Panc1 (cell line): ENCODE measurements at regions not wholly inside any gene's neighbourhood (a gene's known extent, or its start where the extent isn't known, plus 50 kb on each side); places are given as distances from the start of the nearest gene placed in this dataset.

Experiments
- ATAC-seq: fragments of 200-7000 bp; cut with Tn5 transposase; 2 replicates; pipeline ENCODE4 v1.9.1; 2020; ENCODE audit warnings: mild to moderate bottlenecking, moderate library complexity
- BruUV-seq: library from RNA; stranded (reverse); fragments of 400-500 nt; replicated peaks from 2 replicates; lab custom pipeline; 2021; lab: Mats Ljungman, UMichigan
- CTCF ChIA-PET: fragments of 300-600 bp; sonication (Branson Sonifier 250); formaldehyde crosslinking; loops from one replicate; lab custom pipeline; 2022; ENCODE audit warnings: antibody characterized with exemption; lab: Charles Lee
- POLR2A ChIA-PET: fragments of 300-600 bp; sonication (Branson Sonifier 250); formaldehyde crosslinking; loops from one replicate; lab custom pipeline; 2022; ENCODE audit warnings: antibody characterized with exemption; lab: Charles Lee
- DNase-seq: peaks from one replicate; pipeline ENCODE4 v3.0.0-alpha.2; 2010; ENCODE audit warnings: low read depth, low spot score
- H3K27ac ChIP-seq: 2 replicates; pipeline ENCODE4 v1.5.1; 2011; ENCODE audit warnings: mild to moderate bottlenecking, low read length, inconsistent platforms
- H3K27me3 ChIP-seq: fragments of 200-500 bp; sonication (Bioruptor generic); 2 replicates; pipeline ENCODE4 v1.6.0; 2014; ENCODE audit warnings: low read length, inconsistent platforms; ENCODE audit not compliant: control insufficient read depth, insufficient read depth
- H3K36me3 ChIP-seq: fragments of 200-500 bp; sonication (Bioruptor generic); 2 replicates; pipeline ENCODE4 v1.5.1; 2014; ENCODE audit warnings: inconsistent platforms, mild to moderate bottlenecking, low read length, moderate library complexity; ENCODE audit not compliant: control insufficient read depth, insufficient read depth
- H3K4me1 ChIP-seq: 2 replicates; pipeline ENCODE4 v1.5.1; 2011; ENCODE audit warnings: inconsistent platforms, mild to moderate bottlenecking, low read length, moderate library complexity; ENCODE audit not compliant: control insufficient read depth, insufficient read depth
- H3K4me3 ChIP-seq, 2 experiments: 2 replicates each; pipeline ENCODE4 v1.5.1; 2011 to 2012; ENCODE audit warnings: low read depth in 2 of 2, low read length in 2 of 2, mild to moderate bottlenecking in 2 of 2, inconsistent platforms in 1 of 2, moderate library complexity in 1 of 2
- H3K9me3 ChIP-seq: fragments of 200-500 bp; sonication (Bioruptor generic); 2 replicates; pipeline ENCODE4 v1.5.1; 2014; ENCODE audit warnings: low read depth, mild to moderate bottlenecking, inconsistent platforms, low read length, moderate library complexity; ENCODE audit not compliant: control insufficient read depth, insufficient read depth
- POLR2AphosphoS5 ChIP-seq: IDR thresholded peaks from 2 replicates; pipeline ENCODE4 v1.6.1; 2012; ENCODE audit warnings: mild to moderate bottlenecking, low read depth, low read length, moderate library complexity
- SIN3A ChIP-seq: IDR thresholded peaks from 2 replicates; pipeline ENCODE4 v1.6.1; 2012; ENCODE audit warnings: low read depth, mild to moderate bottlenecking, low read length, moderate library complexity, borderline replicate concordance; ENCODE audit not compliant: insufficient read depth
- TCF7L2 ChIP-seq: IDR thresholded peaks from 2 replicates; pipeline ENCODE4 v1.6.1; 2011; ENCODE audit warnings: mild to moderate bottlenecking, low read depth, low read length, inconsistent platforms
- in situ Hi-C: cut with HindIII; loops from 2 replicates; pipeline ENCODE4 v1.10.0; 2016; ENCODE audit warnings: low sequenced_read_pairs, low pct_unique_long_range_greater_than_20kb
- intact Hi-C: fragments of 100-400 bp; cut with micrococcal nuclease; formaldehyde crosslinking; loops from one replicate; pipeline ENCODE4 v1.10.0; 2022; ENCODE audit not compliant: unreplicated experiment
- TF ChIP-seq, protein P1 (sequence below), 2 experiments: IDR thresholded peaks; 2 replicates each; pipeline ENCODE4 v1.6.1; 2011 to 2012; ENCODE audit warnings: low read depth in 2 of 2, control low read depth in 1 of 2, low read length in 1 of 2, mild to moderate bottlenecking in 1 of 2, moderate library complexity in 1 of 2; ENCODE audit not compliant: insufficient read depth in 1 of 2
- TF ChIP-seq, protein P2 (sequence below): fragments of 450-650 bp; IDR thresholded peaks from 2 replicates; pipeline ENCODE4 v1.5.1; 2017; ENCODE audit warnings: mild to moderate bottlenecking

DNA sequence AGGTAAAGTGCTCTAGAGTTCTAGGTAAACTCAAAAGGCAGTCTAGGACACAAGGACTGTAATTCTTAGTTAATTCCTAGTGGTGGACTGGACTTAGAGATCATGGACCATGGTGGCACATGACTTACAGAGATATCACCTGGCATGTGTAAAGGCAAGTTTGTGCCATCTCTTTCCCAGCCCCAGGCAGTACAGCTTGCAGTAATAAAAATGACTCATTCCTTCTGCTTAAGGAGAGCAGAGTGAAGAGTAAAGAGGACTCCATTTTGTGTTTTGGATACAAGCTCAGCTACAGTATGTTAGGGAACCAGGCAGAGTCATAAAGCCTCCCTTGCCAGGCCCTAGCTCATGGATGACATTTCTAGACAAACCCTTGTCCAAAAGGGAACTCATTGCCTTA, 629.9 kb downstream of the JRKL start:
- POLR2A ChIA-PET = no interaction called here
- BruUV-seq = no TSS peak
- DNase-seq (no peak), ATAC-seq (no peak)
- H3K27me3 ChIP-seq = no peaks in the 10 kb centered on the region
- intact Hi-C loops = no loop called here
- no peaks in the 10 kb centered on the region for H3K4me1 ChIP-seq
- H3K36me3 ChIP-seq = no peaks in the 10 kb centered on the region
- TF ChIP-seq POLR2AphosphoS5 (no peak), SIN3A (no peak), TCF7L2 (no peak)
- TF ChIP-seq, protein P1, sequence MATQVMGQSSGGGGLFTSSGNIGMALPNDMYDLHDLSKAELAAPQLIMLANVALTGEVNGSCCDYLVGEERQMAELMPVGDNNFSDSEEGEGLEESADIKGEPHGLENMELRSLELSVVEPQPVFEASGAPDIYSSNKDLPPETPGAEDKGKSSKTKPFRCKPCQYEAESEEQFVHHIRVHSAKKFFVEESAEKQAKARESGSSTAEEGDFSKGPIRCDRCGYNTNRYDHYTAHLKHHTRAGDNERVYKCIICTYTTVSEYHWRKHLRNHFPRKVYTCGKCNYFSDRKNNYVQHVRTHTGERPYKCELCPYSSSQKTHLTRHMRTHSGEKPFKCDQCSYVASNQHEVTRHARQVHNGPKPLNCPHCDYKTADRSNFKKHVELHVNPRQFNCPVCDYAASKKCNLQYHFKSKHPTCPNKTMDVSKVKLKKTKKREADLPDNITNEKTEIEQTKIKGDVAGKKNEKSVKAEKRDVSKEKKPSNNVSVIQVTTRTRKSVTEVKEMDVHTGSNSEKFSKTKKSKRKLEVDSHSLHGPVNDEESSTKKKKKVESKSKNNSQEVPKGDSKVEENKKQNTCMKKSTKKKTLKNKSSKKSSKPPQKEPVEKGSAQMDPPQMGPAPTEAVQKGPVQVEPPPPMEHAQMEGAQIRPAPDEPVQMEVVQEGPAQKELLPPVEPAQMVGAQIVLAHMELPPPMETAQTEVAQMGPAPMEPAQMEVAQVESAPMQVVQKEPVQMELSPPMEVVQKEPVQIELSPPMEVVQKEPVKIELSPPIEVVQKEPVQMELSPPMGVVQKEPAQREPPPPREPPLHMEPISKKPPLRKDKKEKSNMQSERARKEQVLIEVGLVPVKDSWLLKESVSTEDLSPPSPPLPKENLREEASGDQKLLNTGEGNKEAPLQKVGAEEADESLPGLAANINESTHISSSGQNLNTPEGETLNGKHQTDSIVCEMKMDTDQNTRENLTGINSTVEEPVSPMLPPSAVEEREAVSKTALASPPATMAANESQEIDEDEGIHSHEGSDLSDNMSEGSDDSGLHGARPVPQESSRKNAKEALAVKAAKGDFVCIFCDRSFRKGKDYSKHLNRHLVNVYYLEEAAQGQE (IDR thresholded peaks at IDR 0.05; ENCODE audit: insufficient read depth in 1 of 2, low read depth in 2 of 2, low read length in 1 of 2) = no peak
- TF ChIP-seq, protein P2, sequence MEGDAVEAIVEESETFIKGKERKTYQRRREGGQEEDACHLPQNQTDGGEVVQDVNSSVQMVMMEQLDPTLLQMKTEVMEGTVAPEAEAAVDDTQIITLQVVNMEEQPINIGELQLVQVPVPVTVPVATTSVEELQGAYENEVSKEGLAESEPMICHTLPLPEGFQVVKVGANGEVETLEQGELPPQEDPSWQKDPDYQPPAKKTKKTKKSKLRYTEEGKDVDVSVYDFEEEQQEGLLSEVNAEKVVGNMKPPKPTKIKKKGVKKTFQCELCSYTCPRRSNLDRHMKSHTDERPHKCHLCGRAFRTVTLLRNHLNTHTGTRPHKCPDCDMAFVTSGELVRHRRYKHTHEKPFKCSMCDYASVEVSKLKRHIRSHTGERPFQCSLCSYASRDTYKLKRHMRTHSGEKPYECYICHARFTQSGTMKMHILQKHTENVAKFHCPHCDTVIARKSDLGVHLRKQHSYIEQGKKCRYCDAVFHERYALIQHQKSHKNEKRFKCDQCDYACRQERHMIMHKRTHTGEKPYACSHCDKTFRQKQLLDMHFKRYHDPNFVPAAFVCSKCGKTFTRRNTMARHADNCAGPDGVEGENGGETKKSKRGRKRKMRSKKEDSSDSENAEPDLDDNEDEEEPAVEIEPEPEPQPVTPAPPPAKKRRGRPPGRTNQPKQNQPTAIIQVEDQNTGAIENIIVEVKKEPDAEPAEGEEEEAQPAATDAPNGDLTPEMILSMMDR = no peak
- H3K4me3 ChIP-seq = no peak overlapping the region
- H3K27ac ChIP-seq = no peak overlapping the region
- 0 out of 2 replicates have a peak, but pooled peaks cover 4% of the 10 kb centered on the region for H3K9me3 ChIP-seq
- in situ Hi-C loops = no loop called here
- CTCF ChIA-PET = no interaction called here

DNA sequence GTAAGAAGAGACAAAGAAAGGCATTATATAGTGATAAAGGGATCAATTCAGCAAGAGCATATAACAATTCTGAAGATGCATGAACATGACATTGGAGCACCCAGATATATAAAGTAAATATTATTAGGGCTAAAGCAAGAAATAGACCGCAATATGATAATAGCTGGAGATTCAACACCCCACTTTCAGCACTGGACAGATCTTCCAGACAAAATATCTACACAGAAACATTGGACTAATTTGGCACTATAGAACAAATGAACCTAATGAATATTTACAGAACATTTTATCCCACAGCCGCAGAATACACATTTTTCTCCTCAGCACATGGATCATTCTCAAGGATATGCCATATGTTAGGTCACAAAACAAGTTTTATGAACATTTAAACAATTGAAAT, 633.1 kb downstream of the JRKL start:
- CTCF ChIA-PET = no interaction called here
- H3K27me3 ChIP-seq = no peaks in the 10 kb centered on the region
- POLR2A ChIA-PET = no interaction called here

More for the DNA sequence above, 633.1 kb downstream of the JRKL start:
- DNase-seq = no peak
- Histone ChIP-seq H3K4me1 (no peaks in the 10 kb centered on the region), H3K4me3 (no peak overlapping the region), H3K36me3 (no peaks in the 10 kb centered on the region), H3K9me3 (0 out of 2 replicates have a peak, but pooled peaks cover 4% of the 10 kb centered on the region), H3K27ac (no peak overlapping the region)
- TF ChIP-seq, protein P2 = no peak
- TF ChIP-seq POLR2AphosphoS5 = no peak
- TF ChIP-seq, protein P1 (IDR thresholded peaks at IDR 0.05; ENCODE audit: insufficient read depth in 1 of 2, low read depth in 2 of 2, low read length in 1 of 2) = peak in 1 of 2 experiments; percentile 53; a peak in 1 of 4 replicates
- ATAC-seq = no peak
- BruUV-seq = no TSS peak
- intact Hi-C loops = no loop called here
- in situ Hi-C loops = no loop called here
